WTC11 (cell line): ENCODE measurements at regions not wholly inside any gene's neighbourhood (a gene's known extent, or its start where the extent isn't known, plus 50 kb on each side); places are given as distances from the start of the nearest gene placed in this dataset.

Experiments used
- ATAC-seq: fragments of 200-7000 bp; cut with Tn5 transposase; 2 replicates; pipeline ENCODE4 v1.10.0; 2021; ENCODE audit warnings: mild to moderate bottlenecking, moderate library complexity
- CTCF ChIA-PET: fragments of 300-600 bp; sonication (Branson Sonifier 250); formaldehyde crosslinking; loops from one replicate; lab custom pipeline; 2021; ENCODE audit warnings: antibody characterized with exemption; lab: Charles Lee
- POLR2A ChIA-PET: fragments of 350-600 bp; sonication (Branson Sonifier 250); formaldehyde crosslinking; loops from one replicate; lab custom pipeline; 2021; ENCODE audit warnings: antibody characterized with exemption; lab: Charles Lee
- DNase-seq: peaks from one replicate; pipeline ENCODE4 v3.0.0; 2021; ENCODE audit warnings: low spot score
- H3K27ac Mint-ChIP-seq: 2 replicates; pipeline ENCODE4 v1.8.0; 2021; ENCODE audit warnings: mixed read lengths
- H3K27me3 Mint-ChIP-seq: 2 replicates; pipeline ENCODE4 v1.8.0; 2021; ENCODE audit warnings: low read depth, mild to moderate bottlenecking, moderate library complexity, mixed read lengths
- H3K36me3 Mint-ChIP-seq: 2 replicates; pipeline ENCODE4 v1.8.0; 2021; ENCODE audit warnings: mixed read lengths
- H3K4me1 Mint-ChIP-seq: 2 replicates; pipeline ENCODE4 v1.8.0; 2022; ENCODE audit warnings: mixed read lengths
- H3K4me3 Mint-ChIP-seq: 2 replicates; pipeline ENCODE4 v1.8.0; 2021; ENCODE audit warnings: mild to moderate bottlenecking, moderate library complexity, mixed read lengths
- H3K9me3 Mint-ChIP-seq: 2 replicates; pipeline ENCODE4 v1.8.0; 2021; ENCODE audit warnings: mixed read lengths
- CBFB ChIP-seq: sonication (generic); formaldehyde crosslinking; IDR thresholded peaks from 2 replicates; pipeline ENCODE4 v1.8.1; 2022; ENCODE audit warnings: mild to moderate bottlenecking, low read depth, missing genetic modification reagents
- GTF2I ChIP-seq: fragments of 250-450 bp; sonication (Bioruptor Pico); conservative IDR thresholded peaks from 2 replicates; pipeline ENCODE4 v1.4.0; 2021; ENCODE audit warnings: mild to moderate bottlenecking
- IRF2 ChIP-seq: sonication (generic); formaldehyde crosslinking; IDR thresholded peaks from 2 replicates; pipeline ENCODE4 v1.8.0; 2022; ENCODE audit warnings: low read depth, missing genetic modification reagents, borderline replicate concordance
- KAT7 ChIP-seq: sonication (generic); formaldehyde crosslinking; IDR thresholded peaks from 2 replicates; pipeline ENCODE4 v1.8.1; 2023; ENCODE audit warnings: missing genetic modification reagents, mild to moderate bottlenecking, borderline replicate concordance
- NFYB ChIP-seq: sonication (generic); formaldehyde crosslinking; conservative IDR thresholded peaks from 2 replicates; pipeline ENCODE4 v1.8.0; 2022; ENCODE audit warnings: low read depth, missing genetic modification reagents
- PRRX2 ChIP-seq: fragments of 250-450 bp; sonication (Bioruptor Pico); IDR thresholded peaks from 2 replicates; pipeline ENCODE4 v1.8.0; 2021; ENCODE audit warnings: mild to moderate bottlenecking
- TEAD4 ChIP-seq: sonication (generic); formaldehyde crosslinking; IDR thresholded peaks from 2 replicates; pipeline ENCODE4 v1.8.0; 2022; ENCODE audit warnings: mild to moderate bottlenecking, missing genetic modification reagents
- TF ChIP-seq, protein P1 (sequence below): sonication (generic); formaldehyde crosslinking; IDR thresholded peaks from 2 replicates; pipeline ENCODE4 v1.8.0; 2022; ENCODE audit warnings: missing genetic modification reagents
- TF ChIP-seq, protein P2 (sequence below): sonication (generic); formaldehyde crosslinking; IDR thresholded peaks from 2 replicates; pipeline ENCODE4 v1.8.0; 2022; ENCODE audit warnings: mild to moderate bottlenecking, missing genetic modification reagents
- TF ChIP-seq, protein P3 (sequence below): sonication (generic); formaldehyde crosslinking; IDR thresholded peaks from 2 replicates; pipeline ENCODE4 v1.8.0; 2023; ENCODE audit warnings: mild to moderate bottlenecking, missing genetic modification reagents
- TF ChIP-seq, protein P4 (sequence below): sonication (generic); formaldehyde crosslinking; IDR thresholded peaks from 2 replicates; pipeline ENCODE4 v1.8.1; 2023; ENCODE audit warnings: mild to moderate bottlenecking, missing genetic modification reagents, moderate library complexity
- TF ChIP-seq, protein P5 (sequence below): sonication (generic); formaldehyde crosslinking; IDR thresholded peaks from 2 replicates; pipeline ENCODE4 v1.8.0; 2022; ENCODE audit warnings: mild to moderate bottlenecking, missing genetic modification reagents
- TF ChIP-seq, protein P6 (sequence below): sonication (generic); formaldehyde crosslinking; conservative IDR thresholded peaks from 2 replicates; pipeline ENCODE4 v1.8.1; 2022; ENCODE audit warnings: mild to moderate bottlenecking, missing genetic modification reagents
- TF ChIP-seq, protein P7 (sequence below): sonication (generic); formaldehyde crosslinking; IDR thresholded peaks from 2 replicates; pipeline ENCODE4 v1.8.1; 2022; ENCODE audit warnings: mild to moderate bottlenecking, moderate library complexity, missing genetic modification reagents
- TF ChIP-seq, protein P8 (sequence below): sonication (generic); formaldehyde crosslinking; IDR thresholded peaks from 2 replicates; pipeline ENCODE4 v1.8.1; 2023; ENCODE audit warnings: mild to moderate bottlenecking, moderate library complexity, missing genetic modification reagents

DNA sequence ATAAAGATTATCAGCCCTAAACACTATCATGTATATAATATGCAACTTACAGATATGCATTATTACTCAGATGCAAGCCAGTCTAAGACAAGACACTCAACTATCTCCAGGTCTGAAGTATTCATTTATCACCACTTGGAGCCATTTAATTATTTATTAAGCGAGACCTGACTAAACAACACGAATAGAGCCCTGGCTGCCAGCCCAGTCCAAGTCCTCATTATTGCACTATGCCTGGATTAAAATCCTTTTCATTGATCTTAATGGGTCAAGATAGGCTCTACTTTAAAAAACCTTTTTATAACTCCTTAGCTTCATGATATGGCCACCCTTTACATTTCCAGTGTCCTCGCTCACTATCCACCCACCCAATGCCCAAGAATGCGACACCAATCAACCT is 183.1 kb upstream of the MARCKS start:
- H3K4me3 Mint-ChIP-seq = no peak overlapping the region
- peaks cover 47% of the 10 kb centered on the region for H3K4me1 Mint-ChIP-seq

More for the DNA sequence above, 183.1 kb upstream of the MARCKS start:
- no peaks in the 10 kb centered on the region for H3K36me3 Mint-ChIP-seq
- CTCF ChIA-PET = interaction anchor here (1.4 kb wide), 1 partner anchor 235 kb away, joined by 3 read pairs; no protein-coding TSS in a partner anchor
- no peak overlapping the region; the same call in 1 of the 2 replicates for H3K27ac Mint-ChIP-seq
- TF ChIP-seq, protein P1, sequence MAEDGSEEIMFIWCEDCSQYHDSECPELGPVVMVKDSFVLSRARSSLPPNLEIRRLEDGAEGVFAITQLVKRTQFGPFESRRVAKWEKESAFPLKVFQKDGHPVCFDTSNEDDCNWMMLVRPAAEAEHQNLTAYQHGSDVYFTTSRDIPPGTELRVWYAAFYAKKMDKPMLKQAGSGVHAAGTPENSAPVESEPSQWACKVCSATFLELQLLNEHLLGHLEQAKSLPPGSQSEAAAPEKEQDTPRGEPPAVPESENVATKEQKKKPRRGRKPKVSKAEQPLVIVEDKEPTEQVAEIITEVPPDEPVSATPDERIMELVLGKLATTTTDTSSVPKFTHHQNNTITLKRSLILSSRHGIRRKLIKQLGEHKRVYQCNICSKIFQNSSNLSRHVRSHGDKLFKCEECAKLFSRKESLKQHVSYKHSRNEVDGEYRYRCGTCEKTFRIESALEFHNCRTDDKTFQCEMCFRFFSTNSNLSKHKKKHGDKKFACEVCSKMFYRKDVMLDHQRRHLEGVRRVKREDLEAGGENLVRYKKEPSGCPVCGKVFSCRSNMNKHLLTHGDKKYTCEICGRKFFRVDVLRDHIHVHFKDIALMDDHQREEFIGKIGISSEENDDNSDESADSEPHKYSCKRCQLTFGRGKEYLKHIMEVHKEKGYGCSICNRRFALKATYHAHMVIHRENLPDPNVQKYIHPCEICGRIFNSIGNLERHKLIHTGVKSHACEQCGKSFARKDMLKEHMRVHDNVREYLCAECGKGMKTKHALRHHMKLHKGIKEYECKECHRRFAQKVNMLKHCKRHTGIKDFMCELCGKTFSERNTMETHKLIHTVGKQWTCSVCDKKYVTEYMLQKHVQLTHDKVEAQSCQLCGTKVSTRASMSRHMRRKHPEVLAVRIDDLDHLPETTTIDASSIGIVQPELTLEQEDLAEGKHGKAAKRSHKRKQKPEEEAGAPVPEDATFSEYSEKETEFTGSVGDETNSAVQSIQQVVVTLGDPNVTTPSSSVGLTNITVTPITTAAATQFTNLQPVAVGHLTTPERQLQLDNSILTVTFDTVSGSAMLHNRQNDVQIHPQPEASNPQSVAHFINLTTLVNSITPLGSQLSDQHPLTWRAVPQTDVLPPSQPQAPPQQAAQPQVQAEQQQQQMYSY = no peak
- TF ChIP-seq TEAD4 (CRISPR knock-in tag) = no peak
- no peak for TF ChIP-seq CBFB
- TF ChIP-seq, protein P2, sequence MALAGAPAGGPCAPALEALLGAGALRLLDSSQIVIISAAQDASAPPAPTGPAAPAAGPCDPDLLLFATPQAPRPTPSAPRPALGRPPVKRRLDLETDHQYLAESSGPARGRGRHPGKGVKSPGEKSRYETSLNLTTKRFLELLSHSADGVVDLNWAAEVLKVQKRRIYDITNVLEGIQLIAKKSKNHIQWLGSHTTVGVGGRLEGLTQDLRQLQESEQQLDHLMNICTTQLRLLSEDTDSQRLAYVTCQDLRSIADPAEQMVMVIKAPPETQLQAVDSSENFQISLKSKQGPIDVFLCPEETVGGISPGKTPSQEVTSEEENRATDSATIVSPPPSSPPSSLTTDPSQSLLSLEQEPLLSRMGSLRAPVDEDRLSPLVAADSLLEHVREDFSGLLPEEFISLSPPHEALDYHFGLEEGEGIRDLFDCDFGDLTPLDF = no peak
- no peak for TF ChIP-seq IRF2 (CRISPR knock-in tag)
- TF ChIP-seq, protein P3, sequence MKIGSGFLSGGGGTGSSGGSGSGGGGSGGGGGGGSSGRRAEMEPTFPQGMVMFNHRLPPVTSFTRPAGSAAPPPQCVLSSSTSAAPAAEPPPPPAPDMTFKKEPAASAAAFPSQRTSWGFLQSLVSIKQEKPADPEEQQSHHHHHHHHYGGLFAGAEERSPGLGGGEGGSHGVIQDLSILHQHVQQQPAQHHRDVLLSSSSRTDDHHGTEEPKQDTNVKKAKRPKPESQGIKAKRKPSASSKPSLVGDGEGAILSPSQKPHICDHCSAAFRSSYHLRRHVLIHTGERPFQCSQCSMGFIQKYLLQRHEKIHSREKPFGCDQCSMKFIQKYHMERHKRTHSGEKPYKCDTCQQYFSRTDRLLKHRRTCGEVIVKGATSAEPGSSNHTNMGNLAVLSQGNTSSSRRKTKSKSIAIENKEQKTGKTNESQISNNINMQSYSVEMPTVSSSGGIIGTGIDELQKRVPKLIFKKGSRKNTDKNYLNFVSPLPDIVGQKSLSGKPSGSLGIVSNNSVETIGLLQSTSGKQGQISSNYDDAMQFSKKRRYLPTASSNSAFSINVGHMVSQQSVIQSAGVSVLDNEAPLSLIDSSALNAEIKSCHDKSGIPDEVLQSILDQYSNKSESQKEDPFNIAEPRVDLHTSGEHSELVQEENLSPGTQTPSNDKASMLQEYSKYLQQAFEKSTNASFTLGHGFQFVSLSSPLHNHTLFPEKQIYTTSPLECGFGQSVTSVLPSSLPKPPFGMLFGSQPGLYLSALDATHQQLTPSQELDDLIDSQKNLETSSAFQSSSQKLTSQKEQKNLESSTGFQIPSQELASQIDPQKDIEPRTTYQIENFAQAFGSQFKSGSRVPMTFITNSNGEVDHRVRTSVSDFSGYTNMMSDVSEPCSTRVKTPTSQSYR (CRISPR knock-in tag) = no peak
- TF ChIP-seq GTF2I (CRISPR knock-in tag) = no peak
- TF ChIP-seq NFYB (CRISPR knock-in tag) = no peak
- TF ChIP-seq, protein P4, sequence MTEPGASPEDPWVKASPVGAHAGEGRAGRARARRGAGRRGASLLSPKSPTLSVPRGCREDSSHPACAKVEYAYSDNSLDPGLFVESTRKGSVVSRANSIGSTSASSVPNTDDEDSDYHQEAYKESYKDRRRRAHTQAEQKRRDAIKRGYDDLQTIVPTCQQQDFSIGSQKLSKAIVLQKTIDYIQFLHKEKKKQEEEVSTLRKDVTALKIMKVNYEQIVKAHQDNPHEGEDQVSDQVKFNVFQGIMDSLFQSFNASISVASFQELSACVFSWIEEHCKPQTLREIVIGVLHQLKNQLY (CRISPR knock-in tag) = no peak
- no peak for TF ChIP-seq PRRX2
- TF ChIP-seq, protein P5, sequence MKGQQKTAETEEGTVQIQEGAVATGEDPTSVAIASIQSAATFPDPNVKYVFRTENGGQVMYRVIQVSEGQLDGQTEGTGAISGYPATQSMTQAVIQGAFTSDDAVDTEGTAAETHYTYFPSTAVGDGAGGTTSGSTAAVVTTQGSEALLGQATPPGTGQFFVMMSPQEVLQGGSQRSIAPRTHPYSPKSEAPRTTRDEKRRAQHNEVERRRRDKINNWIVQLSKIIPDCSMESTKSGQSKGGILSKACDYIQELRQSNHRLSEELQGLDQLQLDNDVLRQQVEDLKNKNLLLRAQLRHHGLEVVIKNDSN (CRISPR knock-in tag) = no peak
- TF ChIP-seq, protein P6, sequence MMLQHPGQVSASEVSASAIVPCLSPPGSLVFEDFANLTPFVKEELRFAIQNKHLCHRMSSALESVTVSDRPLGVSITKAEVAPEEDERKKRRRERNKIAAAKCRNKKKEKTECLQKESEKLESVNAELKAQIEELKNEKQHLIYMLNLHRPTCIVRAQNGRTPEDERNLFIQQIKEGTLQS = no peak
- TF ChIP-seq, protein P7, sequence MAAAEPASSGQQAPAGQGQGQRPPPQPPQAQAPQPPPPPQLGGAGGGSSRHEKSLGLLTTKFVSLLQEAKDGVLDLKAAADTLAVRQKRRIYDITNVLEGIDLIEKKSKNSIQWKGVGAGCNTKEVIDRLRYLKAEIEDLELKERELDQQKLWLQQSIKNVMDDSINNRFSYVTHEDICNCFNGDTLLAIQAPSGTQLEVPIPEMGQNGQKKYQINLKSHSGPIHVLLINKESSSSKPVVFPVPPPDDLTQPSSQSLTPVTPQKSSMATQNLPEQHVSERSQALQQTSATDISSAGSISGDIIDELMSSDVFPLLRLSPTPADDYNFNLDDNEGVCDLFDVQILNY (CRISPR knock-in tag) = no peak
- TF ChIP-seq, protein P8, sequence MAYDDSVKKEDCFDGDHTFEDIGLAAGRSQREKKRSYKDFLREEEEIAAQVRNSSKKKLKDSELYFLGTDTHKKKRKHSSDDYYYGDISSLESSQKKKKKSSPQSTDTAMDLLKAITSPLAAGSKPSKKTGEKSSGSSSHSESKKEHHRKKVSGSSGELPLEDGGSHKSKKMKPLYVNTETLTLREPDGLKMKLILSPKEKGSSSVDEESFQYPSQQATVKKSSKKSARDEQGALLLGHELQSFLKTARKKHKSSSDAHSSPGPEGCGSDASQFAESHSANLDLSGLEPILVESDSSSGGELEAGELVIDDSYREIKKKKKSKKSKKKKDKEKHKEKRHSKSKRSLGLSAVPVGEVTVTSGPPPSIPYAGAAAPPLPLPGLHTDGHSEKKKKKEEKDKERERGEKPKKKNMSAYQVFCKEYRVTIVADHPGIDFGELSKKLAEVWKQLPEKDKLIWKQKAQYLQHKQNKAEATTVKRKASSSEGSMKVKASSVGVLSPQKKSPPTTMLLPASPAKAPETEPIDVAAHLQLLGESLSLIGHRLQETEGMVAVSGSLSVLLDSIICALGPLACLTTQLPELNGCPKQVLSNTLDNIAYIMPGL (CRISPR knock-in tag) = no peak
- TF ChIP-seq KAT7 (CRISPR knock-in tag) = no peak
- TF ChIP-seq, all 79 proteins: peak for 0
- Mint-ChIP-seq H3K27me3 (no peaks in the 10 kb centered on the region), H3K9me3 (no peaks in the 10 kb centered on the region)
- DNase-seq (no peak), ATAC-seq (no peak)
- POLR2A ChIA-PET = no interaction called here
